Fibroblast of lung (primary cell): ENCODE measurements at regions not wholly inside any gene's neighbourhood (a gene's known extent, or its start where the extent isn't known, plus 50 kb on each side); places are given as distances from the start of the nearest gene placed in this dataset.

Experiments used
- DNase-seq, 2 donors: peaks; one replicate each; pipeline versions ENCODE4 v3.0.0 to v3.0.0-alpha.2; 2010; ENCODE audit warnings: low read depth in 2 of 2
- H2AFZ ChIP-seq: 2 replicates; pipeline ENCODE4 v1.5.1; 2012; ENCODE audit warnings: low read length, control low read depth, inconsistent platforms
- H3K27ac ChIP-seq: 2 replicates; pipeline ENCODE4 v1.5.1; 2011; ENCODE audit warnings: low read length, control low read depth; ENCODE audit not compliant: insufficient read depth
- H3K27me3 ChIP-seq: 2 replicates; pipeline ENCODE4 v1.5.1; 2011; ENCODE audit warnings: mild to moderate bottlenecking, low read length; ENCODE audit not compliant: control insufficient read depth, insufficient read depth
- H3K36me3 ChIP-seq: 2 replicates; pipeline ENCODE4 v1.5.1; 2011; ENCODE audit warnings: low read length; ENCODE audit not compliant: control insufficient read depth, insufficient read depth
- H3K4me1 ChIP-seq: 2 replicates; pipeline ENCODE4 v1.5.1; 2011; ENCODE audit warnings: low read length; ENCODE audit not compliant: control insufficient read depth, insufficient read depth; ENCODE audit errors: extremely low read depth
- H3K4me2 ChIP-seq: 2 replicates; pipeline ENCODE4 v1.5.1; 2011; ENCODE audit warnings: low read length, control low read depth; ENCODE audit not compliant: insufficient read depth; ENCODE audit errors: extremely low read depth
- H3K4me3 ChIP-seq, 4 experiments: fragments of 200-600 bp in 1 of 4; sonication (generic) in 1 of 4; replicated peaks in 1 of 4; 2 replicates each; pipeline ENCODE4 v1.5.1; 2011 to 2016; ENCODE audit warnings: low read length in 4 of 4, low read depth in 3 of 4, mild to moderate bottlenecking in 3 of 4, control low read depth in 2 of 4, inconsistent platforms in 1 of 4, mixed read lengths in 1 of 4; ENCODE audit not compliant: insufficient read depth in 1 of 4; ENCODE audit errors: control extremely low read depth in 1 of 4
- H3K79me2 ChIP-seq: 2 replicates; pipeline ENCODE4 v1.5.1; 2012; ENCODE audit warnings: mild to moderate bottlenecking, low read length, inconsistent platforms; ENCODE audit not compliant: control insufficient read depth, insufficient read depth
- H3K9ac ChIP-seq: 2 replicates; pipeline ENCODE4 v1.5.1; 2011; ENCODE audit warnings: mild to moderate bottlenecking, low read length, control low read depth; ENCODE audit not compliant: insufficient read depth
- H3K9me3 ChIP-seq: 2 replicates; pipeline ENCODE4 v1.5.1; 2012; ENCODE audit warnings: low read depth, low read length; ENCODE audit not compliant: control insufficient read depth, insufficient read depth
- H4K20me1 ChIP-seq: 2 replicates; pipeline ENCODE4 v1.5.1; 2011; ENCODE audit warnings: low read length; ENCODE audit not compliant: control insufficient read depth, insufficient read depth; ENCODE audit errors: extremely low read depth
- EZH2 ChIP-seq: IDR thresholded peaks from 2 replicates; pipeline ENCODE4 v1.5.1; 2012; ENCODE audit warnings: low read length, control low read depth, mild to moderate bottlenecking; ENCODE audit errors: missing control alignments
- TF ChIP-seq, protein P1 (sequence below), 2 donors: IDR thresholded peaks in 1 of 2; conservative IDR thresholded peaks in 1 of 2; 1 replicate in 1 of 2; 2 replicates in 1 of 2; pipeline ENCODE4 v1.5.1; 2011 to 2012; ENCODE audit warnings: low read length in 2 of 2, control low read depth in 1 of 2, inconsistent platforms in 1 of 2, low read depth in 1 of 2, mild to moderate bottlenecking in 1 of 2

DNA sequence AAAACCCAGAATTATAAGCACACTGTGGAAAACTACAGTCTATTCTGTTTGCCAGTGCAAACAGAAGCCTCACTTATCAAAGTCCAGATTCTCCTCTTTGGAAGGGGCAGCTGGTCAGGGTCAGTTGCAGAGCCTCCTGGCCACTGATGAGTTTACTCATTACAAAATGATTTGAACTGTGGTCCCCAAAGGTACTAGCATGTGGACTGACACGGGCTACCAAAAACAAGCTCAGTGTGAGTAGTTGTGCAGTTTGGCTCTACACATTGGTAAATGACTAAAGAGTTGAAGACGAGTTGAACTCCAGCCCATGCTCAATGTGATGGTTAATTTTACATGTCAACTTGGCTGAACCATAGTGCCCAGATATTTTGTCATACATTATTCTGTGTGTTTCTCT, 221.5 kb downstream of the ZIC4 start:
- no peaks in the 10 kb centered on the region for H3K79me2 ChIP-seq
- H3K27me3 ChIP-seq, result no peaks in the 10 kb centered on the region

DNA sequence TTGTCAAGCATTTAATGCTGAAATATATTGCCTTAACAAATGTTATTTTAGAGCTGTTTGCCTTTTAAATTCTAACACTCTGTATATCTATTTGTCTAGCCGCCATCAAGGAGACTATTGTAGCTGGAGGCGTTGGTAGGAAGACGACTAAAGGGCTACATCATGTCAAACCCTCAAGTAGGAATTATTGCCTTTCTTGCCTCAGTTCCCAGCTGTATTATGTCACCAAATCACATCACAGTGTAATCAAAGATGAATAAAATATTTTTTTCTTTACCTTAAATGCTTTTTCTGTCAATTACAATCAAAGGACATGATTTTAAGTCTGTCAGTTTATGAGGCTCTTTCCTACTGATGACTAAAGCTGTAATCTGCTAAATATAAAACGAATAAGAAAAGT, 233.1 kb downstream of the ZIC4 start:
- H4K20me1 ChIP-seq, result no peaks in the 10 kb centered on the region
- no peaks in the 10 kb centered on the region for H3K36me3 ChIP-seq
- no peak overlapping the region for H3K4me3 ChIP-seq
- H3K27ac ChIP-seq, result no peak overlapping the region
- H3K4me2 ChIP-seq, result no peak overlapping the region
- H3K79me2 ChIP-seq, result no peaks in the 10 kb centered on the region
- H3K9ac ChIP-seq, result no peak overlapping the region
- DNase-seq, result no peak
- no peak overlapping the region for H2AFZ ChIP-seq
- H3K27me3 ChIP-seq, result no peaks in the 10 kb centered on the region
- H3K9me3 ChIP-seq, result no peaks in the 10 kb centered on the region
- TF ChIP-seq EZH2, result no peak
- TF ChIP-seq, protein P1, sequence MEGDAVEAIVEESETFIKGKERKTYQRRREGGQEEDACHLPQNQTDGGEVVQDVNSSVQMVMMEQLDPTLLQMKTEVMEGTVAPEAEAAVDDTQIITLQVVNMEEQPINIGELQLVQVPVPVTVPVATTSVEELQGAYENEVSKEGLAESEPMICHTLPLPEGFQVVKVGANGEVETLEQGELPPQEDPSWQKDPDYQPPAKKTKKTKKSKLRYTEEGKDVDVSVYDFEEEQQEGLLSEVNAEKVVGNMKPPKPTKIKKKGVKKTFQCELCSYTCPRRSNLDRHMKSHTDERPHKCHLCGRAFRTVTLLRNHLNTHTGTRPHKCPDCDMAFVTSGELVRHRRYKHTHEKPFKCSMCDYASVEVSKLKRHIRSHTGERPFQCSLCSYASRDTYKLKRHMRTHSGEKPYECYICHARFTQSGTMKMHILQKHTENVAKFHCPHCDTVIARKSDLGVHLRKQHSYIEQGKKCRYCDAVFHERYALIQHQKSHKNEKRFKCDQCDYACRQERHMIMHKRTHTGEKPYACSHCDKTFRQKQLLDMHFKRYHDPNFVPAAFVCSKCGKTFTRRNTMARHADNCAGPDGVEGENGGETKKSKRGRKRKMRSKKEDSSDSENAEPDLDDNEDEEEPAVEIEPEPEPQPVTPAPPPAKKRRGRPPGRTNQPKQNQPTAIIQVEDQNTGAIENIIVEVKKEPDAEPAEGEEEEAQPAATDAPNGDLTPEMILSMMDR (conservative IDR thresholded peaks at IDR 0.05 in 1 of 2, IDR thresholded peaks at IDR 0.05 in 1 of 2; ENCODE audit: low read depth in 1 of 2, low read length in 2 of 2), result no peak
- no peaks in the 10 kb centered on the region for H3K4me1 ChIP-seq

More for the DNA sequence above, 221.5 kb downstream of the ZIC4 start:
- Histone ChIP-seq H3K4me2 (no peak overlapping the region), H4K20me1 (no peaks in the 10 kb centered on the region), H3K9ac (no peak overlapping the region), H3K4me3 (no peak overlapping the region), H3K36me3 (no peaks in the 10 kb centered on the region), H3K9me3 (no peaks in the 10 kb centered on the region), H3K27ac (no peak overlapping the region), H3K4me1 (no peaks in the 10 kb centered on the region), H2AFZ (no peak overlapping the region)
- TF ChIP-seq EZH2, result no peak
- TF ChIP-seq, protein P1 (conservative IDR thresholded peaks at IDR 0.05 in 1 of 2, IDR thresholded peaks at IDR 0.05 in 1 of 2; ENCODE audit: low read depth in 1 of 2, low read length in 2 of 2), result no peak
- no peak for DNase-seq

DNA sequence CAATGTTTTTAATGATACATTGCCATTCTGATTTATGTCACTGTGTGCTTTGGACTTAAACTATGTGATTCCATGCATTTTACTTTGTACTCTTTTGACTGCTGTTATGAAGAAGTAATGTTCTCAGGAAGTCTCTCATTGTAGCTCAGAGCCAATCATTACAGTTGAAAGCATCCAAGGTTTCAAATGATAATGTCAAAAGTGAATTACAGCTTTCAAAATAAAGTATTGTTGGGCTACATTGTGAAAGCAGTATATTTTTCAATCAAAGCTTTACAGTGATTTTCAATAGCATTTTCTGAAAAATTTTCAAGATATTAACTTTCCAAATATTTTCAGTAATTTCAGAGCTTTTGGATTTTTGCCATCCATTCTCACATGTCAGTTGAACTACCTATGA, 243.6 kb downstream of the ZIC4 start:
- Histone ChIP-seq H3K4me2 (no peak overlapping the region), H3K79me2 (no peaks in the 10 kb centered on the region), H3K9me3 (no peaks in the 10 kb centered on the region), H3K36me3 (no peaks in the 10 kb centered on the region), H3K9ac (no peak overlapping the region), H3K27ac (no peak overlapping the region), H2AFZ (no peak overlapping the region), H4K20me1 (no peaks in the 10 kb centered on the region), H3K27me3 (no peaks in the 10 kb centered on the region), H3K4me1 (no peaks in the 10 kb centered on the region), H3K4me3 (no peak overlapping the region)
- no peak for DNase-seq
- TF ChIP-seq, protein P1 (conservative IDR thresholded peaks at IDR 0.05 in 1 of 2, IDR thresholded peaks at IDR 0.05 in 1 of 2; ENCODE audit: low read depth in 1 of 2, low read length in 2 of 2), result no peak
- no peak for TF ChIP-seq EZH2
